Glomerular visceral epithelial cell (primary cell): ENCODE measurements at regions not wholly inside any gene's neighbourhood (a gene's known extent, or its start where the extent isn't known, plus 50 kb on each side); places are given as distances from the start of the nearest gene placed in this dataset.
"Not testable (repeated sequence)": the region's sequence is repeated elsewhere in the genome, so short reads cannot be mapped to it uniquely, and the experiment has no call there.

Experiments
- DNase-seq: peaks from one replicate; pipeline ENCODE4 v3.0.0-alpha.2; 2016; ENCODE audit errors: extremely low spot score

- no peak for DNase-seq
Observed at GRCh38 chr4:169934794-169935429, 91.3 kb downstream of the MFAP3L start.

GRCh38 chr4:169933531-169933930 lies 92.7 kb downstream of the MFAP3L start:
- no peak for DNase-seq

GRCh38 chr4:169931964-169932363 lies 94.2 kb downstream of the MFAP3L start:
- DNase-seq, result no peak

DNA sequence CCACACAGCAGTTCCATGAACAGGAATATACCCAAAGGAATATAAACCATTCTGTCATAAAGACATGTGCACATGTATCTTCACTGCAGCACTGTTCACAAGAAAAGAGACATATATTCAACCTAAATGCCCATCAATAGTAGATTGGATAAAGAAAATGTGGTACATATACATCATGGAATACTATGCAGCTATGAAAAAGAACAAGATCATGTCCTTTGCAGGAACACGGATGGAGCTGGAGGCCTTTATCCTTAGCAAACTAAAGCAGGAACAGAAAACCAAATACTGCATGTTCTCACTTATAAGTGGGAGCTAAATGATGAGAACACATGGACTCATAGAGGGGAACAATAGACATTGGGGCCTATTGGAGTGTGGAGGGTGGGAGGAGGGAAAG lies 95.4 kb downstream of the MFAP3L start:
- not testable (repeated sequence) for DNase-seq

GRCh38 chr4:169927280-169927679 lies 98.9 kb downstream of the MFAP3L start:
- DNase-seq, result no peak

DNA sequence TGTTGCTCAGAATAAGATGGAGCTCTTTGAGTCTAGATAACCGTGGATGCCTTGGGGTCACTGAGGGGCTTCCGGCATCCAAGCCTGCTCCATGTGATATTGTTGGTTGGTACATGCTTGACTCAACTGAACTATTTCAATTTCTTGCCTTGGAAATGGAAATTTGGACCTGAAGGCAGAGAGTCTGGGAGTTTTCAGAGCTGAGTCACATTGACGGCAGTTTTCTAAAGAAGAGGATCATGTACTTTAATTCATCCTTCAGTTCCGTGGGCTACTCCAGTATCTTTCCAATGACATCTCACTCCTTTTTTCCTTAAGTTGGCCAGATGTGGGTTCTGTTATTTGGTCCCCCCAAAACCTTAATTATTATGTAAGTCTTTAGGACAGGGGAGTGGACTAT lies 100.5 kb downstream of the MFAP3L start:
- no peak for DNase-seq

DNA sequence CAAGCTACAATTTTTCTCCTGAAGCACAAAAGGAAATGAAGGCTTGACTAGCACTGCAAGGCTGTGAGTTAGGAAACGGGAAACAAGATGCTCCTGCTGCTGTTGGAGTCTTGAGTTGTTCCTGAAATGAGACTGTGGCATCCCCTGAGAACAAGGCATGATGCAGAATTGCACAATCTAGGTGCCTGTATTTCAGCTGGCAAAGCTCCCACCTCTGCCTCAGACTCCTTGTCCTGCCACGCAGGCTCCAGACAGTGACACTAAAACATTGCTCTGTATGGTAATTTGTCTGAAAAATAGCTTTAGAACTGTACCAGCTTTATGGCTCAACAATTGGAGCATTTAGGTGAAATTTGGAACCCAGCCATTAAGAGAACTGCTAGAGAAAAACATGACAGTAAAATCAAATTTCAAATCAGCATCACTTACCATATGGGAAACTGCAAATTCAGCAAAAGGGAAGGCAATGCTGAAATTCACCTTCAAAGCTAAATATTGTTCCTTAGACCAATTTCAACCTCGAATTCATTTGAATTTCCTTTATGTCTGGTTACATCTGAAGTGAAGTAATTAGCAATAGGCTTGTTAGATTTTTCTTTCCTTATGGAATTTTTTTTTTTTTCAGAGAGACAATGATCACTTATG lies 103.4 kb downstream of the MFAP3L start:
- DNase-seq, result no peak

- no peak for DNase-seq
Observed at GRCh38 chr4:169921732-169922131, 104.5 kb downstream of the MFAP3L start.

DNA sequence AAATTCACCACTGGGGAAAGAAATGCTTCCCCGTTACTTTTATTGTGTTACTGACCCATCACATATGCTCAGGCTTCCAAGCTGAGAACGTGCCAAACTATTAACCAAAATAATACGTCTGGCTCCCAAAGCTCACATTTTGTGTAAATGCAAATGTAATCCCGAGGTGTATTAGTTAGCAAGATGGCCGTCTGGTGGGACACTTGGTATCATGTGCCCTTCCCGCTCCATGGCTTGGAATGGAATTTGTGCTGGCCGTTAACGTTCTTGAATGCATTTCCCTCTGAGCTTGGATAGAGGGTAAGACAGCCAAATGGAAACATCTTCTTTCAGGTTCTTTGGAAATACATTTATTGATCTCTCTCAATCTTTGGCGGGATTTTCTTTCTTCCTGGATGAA lies 105.0 kb downstream of the MFAP3L start:
- DNase-seq, result no peak

- DNase-seq, result not testable (repeated sequence)
Observed at GRCh38 chr4:169919194-169920124, 106.7 kb downstream of the MFAP3L start.

GRCh38 chr4:169915545-169915944 lies 110.7 kb downstream of the MFAP3L start:
- no peak for DNase-seq

GRCh38 chr4:169914866-169915265 lies 111.3 kb downstream of the MFAP3L start:
- no peak for DNase-seq

- no peak for DNase-seq
Observed at GRCh38 chr4:169912996-169913395, 113.2 kb downstream of the MFAP3L start.

DNA sequence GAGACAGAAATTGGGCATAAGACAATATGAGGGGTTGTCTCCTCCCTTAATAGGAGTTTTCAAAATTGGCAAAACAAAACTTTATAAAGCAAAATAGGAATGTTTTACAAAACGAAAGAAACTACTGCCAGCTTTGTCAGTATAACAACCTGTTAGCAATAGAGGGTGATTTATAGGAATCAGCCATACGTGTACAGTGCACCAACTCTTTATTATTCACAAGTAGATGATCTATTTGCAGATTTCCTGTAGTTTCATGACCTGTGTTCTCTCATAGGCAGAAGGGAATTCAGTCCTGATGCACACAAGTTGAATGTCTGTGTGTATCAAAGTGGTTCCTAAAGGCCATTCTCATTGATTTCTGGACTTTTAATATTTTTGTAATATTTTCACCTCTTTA lies 116.3 kb downstream of the MFAP3L start:
- no peak for DNase-seq

DNA sequence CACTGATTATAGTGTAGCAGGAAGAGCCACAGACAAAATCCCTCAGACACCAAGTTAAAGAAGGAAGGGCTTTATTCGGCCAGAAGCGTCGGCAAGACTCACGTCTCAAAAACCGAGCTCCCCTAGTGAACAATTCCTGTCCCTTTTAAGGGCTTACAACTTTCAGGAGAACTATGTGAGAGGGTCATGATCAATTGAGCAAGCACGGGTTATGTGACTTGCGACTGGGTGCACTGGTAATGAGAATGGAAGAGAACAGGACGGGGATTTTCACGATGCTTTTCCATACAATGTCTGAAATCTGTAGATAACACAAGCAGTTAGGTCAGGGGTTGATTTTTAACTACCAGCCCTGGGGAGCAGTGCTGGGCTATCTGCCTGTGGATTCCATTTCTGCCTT lies 116.7 kb downstream of the MFAP3L start:
- DNase-seq, result no peak

GRCh38 chr4:169907705-169908104 lies 118.5 kb downstream of the MFAP3L start:
- DNase-seq, result no peak

DNA sequence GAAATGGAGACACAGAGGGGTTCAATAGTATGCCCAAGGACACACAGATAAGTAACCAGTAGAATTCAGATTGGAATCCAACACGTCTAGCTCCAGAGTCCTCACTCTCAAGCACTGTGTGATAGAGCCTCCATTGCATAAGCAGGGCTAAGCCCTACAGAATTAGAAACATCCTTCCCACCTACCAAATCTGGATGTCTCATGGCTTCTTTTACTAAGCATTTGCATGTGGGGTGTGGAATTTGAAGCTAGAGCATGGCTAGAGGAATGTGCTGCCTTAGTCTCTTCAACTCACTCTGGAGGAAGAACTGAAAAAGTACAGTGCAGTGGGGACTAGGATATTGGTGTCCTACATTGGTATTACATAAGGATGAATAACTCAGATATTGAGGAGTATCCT lies 119.4 kb downstream of the MFAP3L start:
- no peak for DNase-seq

DNA sequence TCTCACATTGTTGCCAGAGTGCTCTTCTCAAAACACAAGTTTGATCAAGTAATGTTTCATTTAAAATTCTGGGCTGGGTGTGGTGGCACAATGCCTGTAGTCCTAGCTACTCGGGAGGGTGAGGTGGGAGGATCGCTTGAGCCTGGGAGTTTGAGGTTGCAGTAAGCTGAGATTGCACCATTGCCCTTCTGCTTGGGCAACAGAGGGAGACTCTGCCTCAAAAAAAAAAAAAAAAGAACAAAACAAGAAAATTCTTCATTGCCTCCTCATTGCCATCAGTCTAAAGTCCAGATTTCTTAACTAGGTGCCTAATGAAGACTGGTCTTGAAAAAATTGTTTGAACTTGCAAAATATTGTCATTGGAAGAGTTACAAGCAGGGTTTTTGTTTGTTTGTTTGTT lies 120.1 kb downstream of the MFAP3L start:
- no peak for DNase-seq

DNA sequence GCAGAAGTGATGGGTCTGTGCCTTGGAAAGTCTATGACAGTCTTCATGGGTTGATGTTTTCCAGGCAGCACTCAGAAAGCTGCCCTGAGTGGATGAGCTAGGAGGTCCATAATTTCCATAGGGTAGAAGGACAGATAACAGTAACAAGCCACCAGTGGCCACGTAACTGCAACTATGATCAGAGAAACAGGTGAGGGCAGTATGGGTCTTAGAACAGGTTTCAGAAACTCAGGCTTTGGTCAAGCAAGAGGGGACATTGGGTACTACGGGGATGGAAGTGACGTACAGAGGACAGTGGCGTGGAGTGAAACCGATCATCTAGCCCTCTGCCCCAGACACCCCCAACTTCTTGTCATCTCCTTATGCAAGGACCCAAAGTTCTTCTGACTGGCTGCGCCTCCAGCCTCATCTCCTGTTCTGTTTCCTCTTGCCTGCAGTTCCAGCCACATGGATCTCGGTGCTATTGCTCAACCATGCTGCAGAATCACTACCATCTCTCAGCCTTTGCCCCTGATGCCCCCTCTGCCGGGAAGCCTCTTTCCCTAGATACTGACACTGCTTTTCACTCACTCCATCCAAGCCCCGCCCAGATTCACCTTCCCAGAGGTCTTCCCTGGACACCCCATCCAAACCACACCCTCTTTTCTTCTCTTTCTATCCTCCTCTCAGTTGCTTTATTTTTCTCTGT lies 123.4 kb downstream of the MFAP3L start:
- no peak for DNase-seq

GRCh38 chr4:169900241-169900845 lies 125.9 kb downstream of the MFAP3L start:
- DNase-seq, result no peak

DNA sequence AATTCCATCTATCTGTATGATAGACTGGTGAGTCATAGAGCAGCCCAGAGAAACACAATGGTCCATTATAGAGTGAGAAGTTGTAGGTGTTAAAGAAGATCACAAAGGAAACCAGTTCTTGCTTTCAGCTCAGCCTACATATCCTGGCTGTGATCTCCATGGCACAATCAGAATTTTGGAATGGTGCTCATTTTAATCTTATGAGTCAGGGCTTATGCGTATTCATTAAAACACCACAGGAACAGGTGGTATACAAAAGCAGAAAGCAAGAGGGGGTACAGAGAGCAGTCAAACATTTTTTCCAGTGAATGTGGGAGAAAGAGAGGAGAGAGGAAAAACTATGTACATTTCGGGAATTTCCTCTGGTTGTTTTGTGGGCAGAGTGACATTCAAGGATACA lies 126.9 kb downstream of the MFAP3L start:
- no peak for DNase-seq

GRCh38 chr4:169898095-169898494 lies 128.1 kb downstream of the MFAP3L start:
- no peak for DNase-seq
